GM12872 (cell line): ENCODE measurements at regions not wholly inside any gene's neighbourhood (a gene's known extent, or its start where the extent isn't known, plus 50 kb on each side); places are given as distances from the start of the nearest gene placed in this dataset.

Source experiments
- TF ChIP-seq, protein P1 (sequence below): IDR thresholded peaks from 3 replicates; pipeline ENCODE4 v1.5.1; 2011; ENCODE audit warnings: low read depth, mild to moderate bottlenecking, low read length, moderate library complexity; ENCODE audit not compliant: insufficient read depth

DNA sequence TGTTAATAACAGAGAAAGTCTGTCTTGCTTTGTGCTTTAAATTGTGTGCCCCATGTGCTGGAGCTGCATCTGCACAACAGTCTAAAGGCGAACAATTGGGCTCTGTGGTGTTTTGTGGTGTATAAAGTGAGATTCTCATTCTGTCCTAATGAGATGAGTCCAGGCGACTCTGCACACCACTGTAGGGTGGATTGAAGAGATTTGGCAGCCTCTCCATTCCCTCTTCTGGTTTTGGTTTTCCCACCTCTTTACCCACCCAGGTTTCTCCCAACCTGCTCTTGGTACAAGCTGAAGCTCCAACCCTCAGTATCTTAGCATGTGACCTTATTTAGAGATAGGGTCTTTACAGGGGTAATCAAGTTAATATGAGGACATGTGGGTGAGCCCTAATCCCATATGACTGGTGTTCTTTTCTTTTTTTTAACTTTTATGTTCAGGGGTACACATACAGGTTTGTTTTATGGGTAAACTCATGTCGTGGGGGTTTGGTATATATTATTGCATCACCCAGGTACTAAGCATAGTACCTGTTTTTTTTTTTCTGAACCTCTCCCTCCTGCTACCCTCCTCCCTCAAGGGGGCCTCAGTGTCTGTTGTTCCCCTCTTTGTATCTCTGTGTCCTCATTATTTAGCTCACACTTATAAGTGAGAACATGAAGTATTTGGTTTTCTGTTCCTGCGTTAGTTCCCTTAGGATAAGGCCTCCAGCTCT is 217.6 kb upstream of the DTNBP1 start:
- TF ChIP-seq, protein P1, sequence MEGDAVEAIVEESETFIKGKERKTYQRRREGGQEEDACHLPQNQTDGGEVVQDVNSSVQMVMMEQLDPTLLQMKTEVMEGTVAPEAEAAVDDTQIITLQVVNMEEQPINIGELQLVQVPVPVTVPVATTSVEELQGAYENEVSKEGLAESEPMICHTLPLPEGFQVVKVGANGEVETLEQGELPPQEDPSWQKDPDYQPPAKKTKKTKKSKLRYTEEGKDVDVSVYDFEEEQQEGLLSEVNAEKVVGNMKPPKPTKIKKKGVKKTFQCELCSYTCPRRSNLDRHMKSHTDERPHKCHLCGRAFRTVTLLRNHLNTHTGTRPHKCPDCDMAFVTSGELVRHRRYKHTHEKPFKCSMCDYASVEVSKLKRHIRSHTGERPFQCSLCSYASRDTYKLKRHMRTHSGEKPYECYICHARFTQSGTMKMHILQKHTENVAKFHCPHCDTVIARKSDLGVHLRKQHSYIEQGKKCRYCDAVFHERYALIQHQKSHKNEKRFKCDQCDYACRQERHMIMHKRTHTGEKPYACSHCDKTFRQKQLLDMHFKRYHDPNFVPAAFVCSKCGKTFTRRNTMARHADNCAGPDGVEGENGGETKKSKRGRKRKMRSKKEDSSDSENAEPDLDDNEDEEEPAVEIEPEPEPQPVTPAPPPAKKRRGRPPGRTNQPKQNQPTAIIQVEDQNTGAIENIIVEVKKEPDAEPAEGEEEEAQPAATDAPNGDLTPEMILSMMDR: no peak

DNA sequence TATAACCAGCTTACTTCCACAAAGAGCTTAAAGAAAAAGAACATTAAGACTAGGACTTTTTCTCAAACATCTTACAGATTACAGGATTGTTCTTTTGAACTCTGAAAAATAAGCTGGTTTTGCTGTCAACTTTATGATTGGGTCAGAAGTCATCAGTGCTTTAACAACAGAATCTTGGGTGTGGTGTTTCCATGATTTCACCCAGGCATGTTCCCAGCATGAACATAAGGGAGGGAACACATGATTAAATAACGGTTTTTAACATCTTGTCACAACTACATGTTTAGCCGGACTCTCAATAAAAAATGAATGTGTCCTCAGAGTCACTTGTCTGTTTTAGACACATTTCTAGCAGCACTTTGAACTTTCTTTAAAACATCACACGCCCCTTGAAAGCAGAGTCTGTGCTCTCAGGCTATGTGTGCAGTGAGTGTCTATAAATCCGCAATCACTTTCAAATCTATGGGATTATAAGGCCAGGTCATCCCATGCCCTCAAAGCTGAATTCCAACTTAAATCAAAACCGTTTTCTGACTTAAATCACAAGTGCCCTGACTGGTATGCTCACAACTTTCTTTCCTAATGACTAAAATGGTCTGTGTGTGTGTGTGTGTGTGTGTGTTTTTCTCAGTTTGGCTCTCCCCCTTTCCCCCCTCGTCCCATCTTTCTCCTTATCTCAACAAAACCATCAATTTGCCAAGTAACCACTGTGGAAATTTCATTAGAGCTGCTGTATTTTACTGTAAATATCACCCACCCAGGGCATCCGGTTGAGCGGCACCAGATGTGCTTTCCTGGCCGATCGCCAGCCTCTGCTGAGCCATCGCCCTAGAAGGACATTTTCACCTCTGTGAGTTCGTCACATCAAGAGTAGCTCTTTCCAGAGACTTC is 216.8 kb upstream of the DTNBP1 start:
- TF ChIP-seq, protein P1: no peak

DNA sequence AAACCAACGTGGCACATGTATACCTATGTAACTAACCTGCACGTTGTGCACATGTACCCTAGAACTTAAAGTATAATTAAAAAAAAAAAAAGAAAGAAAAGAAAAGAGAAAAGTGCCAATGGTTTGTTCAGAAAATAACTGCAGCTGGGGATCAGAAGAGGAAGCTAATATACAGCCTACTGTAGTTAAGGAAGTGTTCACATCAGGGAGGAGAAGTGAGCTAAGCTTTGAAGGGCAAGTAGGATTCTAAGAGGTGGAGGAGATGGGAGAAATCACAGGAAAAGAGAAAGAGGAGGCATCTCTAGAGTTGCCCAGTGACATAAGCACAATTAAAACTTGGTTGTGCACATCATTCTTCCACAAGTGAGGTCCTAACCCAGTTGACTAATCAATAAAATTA is 214.4 kb upstream of the DTNBP1 start:
- TF ChIP-seq, protein P1: no peak

DNA sequence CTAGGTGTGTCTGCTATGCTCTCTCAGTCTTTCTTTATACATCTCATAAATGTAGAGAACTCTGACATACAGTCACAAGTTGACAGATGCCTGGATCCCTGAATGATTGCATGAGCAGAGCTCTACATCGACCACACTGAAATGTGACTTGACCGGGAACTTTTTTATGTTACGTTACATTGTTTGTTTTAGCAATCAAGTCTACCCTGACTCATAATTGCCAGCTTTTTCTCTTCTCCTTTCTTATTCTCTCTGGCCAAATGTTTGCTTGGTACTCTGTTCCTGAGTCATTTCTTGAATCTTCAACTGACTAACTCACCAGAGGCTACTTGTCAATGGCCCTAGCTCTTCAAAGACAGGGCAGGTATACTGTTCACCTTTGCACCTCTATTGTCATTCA is 213.6 kb upstream of the DTNBP1 start:
- TF ChIP-seq, protein P1: no peak

DNA sequence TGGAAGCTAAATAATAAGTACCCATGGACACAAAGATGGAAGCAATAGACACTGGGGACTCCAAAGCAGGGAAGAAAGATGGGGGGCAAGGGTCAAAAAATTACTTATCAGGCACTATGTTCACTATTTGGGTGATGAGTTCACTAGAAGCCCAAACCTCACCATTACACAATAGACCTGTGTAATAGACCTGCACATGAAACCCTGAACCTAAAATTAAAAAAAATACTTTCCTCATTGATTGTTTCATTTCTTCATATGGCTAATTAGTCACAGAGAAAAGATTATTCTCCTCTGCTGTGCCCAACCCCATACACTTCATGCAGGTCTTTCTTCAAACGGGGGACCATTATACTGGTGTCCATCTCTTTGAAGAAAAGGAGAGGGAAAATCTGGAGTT is 213.0 kb upstream of the DTNBP1 start:
- TF ChIP-seq, protein P1: no peak

DNA sequence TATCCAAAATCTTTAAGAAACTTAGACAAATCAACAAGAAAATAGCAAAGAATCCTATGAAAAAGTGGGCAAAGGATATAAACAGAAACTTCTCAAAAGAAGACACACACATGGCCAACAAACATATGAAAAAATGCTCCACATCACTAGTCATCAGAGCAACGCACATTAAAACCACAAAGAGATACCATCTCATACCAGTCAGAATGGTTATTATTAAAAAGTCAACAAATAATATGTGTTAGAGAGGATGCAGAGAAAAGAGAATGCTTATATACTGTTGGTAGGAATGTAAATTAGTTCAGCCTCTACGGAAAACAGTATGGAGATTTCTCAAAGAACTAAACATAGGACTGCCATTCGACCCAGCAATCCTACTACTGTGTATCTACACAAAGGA is 212.0 kb upstream of the DTNBP1 start:
- TF ChIP-seq, protein P1: no peak

DNA sequence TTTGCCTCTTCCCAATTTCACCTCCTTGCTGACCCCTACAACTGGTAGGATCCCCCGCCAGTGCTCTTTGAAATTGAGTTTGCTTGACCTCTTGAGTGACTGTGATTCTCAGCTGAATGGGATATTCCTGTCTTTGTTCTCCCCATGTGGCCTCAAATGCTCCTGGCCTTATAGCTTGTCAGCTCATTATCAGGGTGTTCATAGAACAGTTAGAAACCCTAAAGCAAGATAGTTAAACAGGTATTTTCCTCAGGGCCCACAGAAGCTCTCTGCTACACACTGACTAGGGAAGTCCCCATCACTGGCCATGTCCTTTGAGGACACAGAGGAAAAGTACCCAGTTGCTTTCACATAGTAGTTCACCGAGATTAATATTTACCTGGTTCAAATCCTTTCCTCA is 211.5 kb upstream of the DTNBP1 start:
- TF ChIP-seq, protein P1: no peak
